ENCODE measurements at regions not wholly inside any gene's neighbourhood (a gene's known extent, or its start where the extent isn't known, plus 50 kb on each side); places are given as distances from the start of the nearest gene placed in this dataset.

DNA sequence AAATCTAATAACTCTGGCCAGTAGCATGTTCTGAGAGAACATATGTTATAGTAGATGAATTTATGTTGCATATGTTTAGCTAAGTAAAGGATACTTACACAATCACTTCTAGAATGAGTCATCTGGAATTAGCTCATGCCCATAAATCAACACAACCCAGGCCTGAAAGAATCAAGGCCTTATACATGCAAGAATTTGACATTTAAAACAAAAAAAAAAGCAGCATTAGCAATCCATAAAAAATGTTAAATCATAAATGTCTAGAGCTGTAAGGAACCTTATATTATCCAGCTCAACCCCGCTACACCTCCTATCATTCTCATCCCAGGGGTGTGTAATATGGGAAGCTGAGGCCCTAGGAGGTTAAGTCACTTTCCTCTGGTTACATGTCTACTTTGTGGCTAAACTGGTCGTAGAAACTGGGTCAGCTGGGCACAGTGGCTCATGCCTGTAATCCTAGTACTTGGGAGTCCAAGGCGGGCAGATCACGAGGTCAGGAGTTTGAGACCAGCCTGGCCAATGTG is 105.2 kb upstream of the CARMIL1 start:
- TF ChIP-seq, protein P1, sequence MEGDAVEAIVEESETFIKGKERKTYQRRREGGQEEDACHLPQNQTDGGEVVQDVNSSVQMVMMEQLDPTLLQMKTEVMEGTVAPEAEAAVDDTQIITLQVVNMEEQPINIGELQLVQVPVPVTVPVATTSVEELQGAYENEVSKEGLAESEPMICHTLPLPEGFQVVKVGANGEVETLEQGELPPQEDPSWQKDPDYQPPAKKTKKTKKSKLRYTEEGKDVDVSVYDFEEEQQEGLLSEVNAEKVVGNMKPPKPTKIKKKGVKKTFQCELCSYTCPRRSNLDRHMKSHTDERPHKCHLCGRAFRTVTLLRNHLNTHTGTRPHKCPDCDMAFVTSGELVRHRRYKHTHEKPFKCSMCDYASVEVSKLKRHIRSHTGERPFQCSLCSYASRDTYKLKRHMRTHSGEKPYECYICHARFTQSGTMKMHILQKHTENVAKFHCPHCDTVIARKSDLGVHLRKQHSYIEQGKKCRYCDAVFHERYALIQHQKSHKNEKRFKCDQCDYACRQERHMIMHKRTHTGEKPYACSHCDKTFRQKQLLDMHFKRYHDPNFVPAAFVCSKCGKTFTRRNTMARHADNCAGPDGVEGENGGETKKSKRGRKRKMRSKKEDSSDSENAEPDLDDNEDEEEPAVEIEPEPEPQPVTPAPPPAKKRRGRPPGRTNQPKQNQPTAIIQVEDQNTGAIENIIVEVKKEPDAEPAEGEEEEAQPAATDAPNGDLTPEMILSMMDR (IDR thresholded peaks at IDR 0.05), result no peak
- TF ChIP-seq EP300 (IDR thresholded peaks at IDR 0.05), result peak in 1 of 2 donors; percentile 10
- no peak for DNase-seq (ENCODE audit: low spot score in 2 of 2)
- peak overlapping the region in 2 of 4 donors; percentile 36 to 43 for H3K27ac ChIP-seq

DNA sequence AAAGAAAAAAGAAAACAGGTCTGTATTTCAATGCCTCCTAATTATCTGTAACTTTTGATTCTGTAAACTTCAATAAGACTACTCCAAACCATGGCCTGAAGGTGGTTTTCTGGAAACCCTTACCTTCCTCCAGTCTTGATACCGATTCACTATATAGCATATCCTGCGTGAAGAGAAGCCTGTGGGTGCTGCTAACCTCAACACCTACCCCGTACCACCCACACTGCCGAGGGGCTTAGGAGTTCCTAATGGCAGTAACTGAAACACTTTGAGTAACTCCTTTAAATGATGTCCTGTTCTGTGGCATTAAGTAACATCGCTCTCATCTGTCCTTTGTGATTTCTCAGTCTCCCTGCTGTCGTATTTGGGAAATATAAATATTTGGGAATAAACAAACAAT is 104.5 kb upstream of the CARMIL1 start:
- TF ChIP-seq, protein P1 (IDR thresholded peaks at IDR 0.05), result no peak
- TF ChIP-seq POLR2A (IDR thresholded peaks at IDR 0.05) (no peak), EP300 (IDR thresholded peaks at IDR 0.05) (no peak)
- Histone ChIP-seq H3K36me3 (no peaks in the 10 kb centered on the region), H3K27me3 (no peaks in the 10 kb centered on the region), H3K4me1 (peaks cover 0 to 53% (median 2%) of the 10 kb centered on the region in 4 donors), H3K27ac (peak overlapping the region in 2 of 4 donors; percentile 36 to 43), H3K4me3 (no peak overlapping the region), H3K9me3 (no peaks in the 10 kb centered on the region)
- DNase-seq (ENCODE audit: low spot score in 2 of 2), result no peak
- WGBS, 2 donors, result 86 to 94% methylated on average over 6 of the region's 6 CpGs

More for the DNA sequence above, 105.2 kb upstream of the CARMIL1 start:
- H3K36me3 ChIP-seq, result no peaks in the 10 kb centered on the region
- no peaks in the 10 kb centered on the region for H3K27me3 ChIP-seq
- H3K4me1 ChIP-seq, result peaks cover 0 to 57% (median 2%) of the 10 kb centered on the region in 4 donors
- no peak overlapping the region for H3K4me3 ChIP-seq
- H3K9me3 ChIP-seq, result no peaks in the 10 kb centered on the region
- 52 to 66% methylated on average over 4 of the region's 4 CpGs for WGBS, 2 donors

DNA sequence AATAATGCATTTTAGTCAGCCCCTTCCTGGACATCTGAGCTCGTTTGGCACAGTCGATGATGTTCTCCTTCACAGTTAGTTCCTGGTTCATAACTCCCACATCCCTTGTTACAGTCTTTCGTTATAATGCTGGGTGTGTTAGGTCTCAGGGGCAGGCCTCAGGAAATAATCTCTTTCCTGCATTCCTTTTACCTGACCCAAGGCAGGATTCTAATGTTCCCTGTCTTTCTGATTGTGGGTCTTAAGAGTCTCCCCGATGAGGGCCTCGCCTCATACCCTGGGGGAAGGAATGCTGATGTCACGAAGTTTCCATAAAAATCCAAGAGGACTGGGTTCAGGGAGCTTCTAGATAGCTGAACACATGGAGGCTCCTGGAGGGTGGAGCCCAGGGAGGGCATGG is 104.0 kb upstream of the CARMIL1 start:
- Histone ChIP-seq H3K36me3 (no peaks in the 10 kb centered on the region), H3K27me3 (no peaks in the 10 kb centered on the region), H3K27ac (peak overlapping the region in 2 of 4 donors; percentile 15 to 43), H3K4me1 (peaks cover 0 to 48% (median 2%) of the 10 kb centered on the region in 4 donors), H3K4me3 (no peak overlapping the region), H3K9me3 (no peaks in the 10 kb centered on the region)
- 48 to 59% methylated on average over 6 of the region's 6 CpGs for WGBS, 2 donors
- no peak for TF ChIP-seq POLR2A (IDR thresholded peaks at IDR 0.05)
- TF ChIP-seq EP300 (IDR thresholded peaks at IDR 0.05), result no peak
- TF ChIP-seq, protein P1 (IDR thresholded peaks at IDR 0.05), result no peak
- no peak for DNase-seq (ENCODE audit: low spot score in 2 of 2)

DNA sequence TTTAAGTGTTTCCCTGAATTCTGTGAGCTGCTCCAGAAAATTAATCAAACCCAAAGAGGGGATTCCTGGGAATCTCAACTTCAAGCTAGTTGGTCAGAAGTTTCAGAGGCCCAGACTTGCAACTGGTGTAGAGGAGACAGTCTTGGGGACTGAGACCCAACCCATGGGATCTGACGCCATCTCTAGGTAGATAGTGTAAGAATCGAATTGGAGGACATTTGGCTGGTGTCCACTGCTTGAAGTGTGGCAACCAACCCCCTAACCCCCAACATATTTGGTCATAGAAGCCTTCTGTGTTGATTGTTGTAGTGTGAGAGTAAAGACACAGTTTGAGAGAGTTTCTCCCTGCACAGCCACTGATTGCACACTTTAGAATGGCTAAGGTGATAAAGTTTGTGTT is 103.5 kb upstream of the CARMIL1 start:
- WGBS, 2 donors, result 77 to 86% methylated on average over 2 of the region's 2 CpGs
- H3K4me1 ChIP-seq, result peaks cover 0 to 45% (median 2%) of the 10 kb centered on the region in 4 donors

DNA sequence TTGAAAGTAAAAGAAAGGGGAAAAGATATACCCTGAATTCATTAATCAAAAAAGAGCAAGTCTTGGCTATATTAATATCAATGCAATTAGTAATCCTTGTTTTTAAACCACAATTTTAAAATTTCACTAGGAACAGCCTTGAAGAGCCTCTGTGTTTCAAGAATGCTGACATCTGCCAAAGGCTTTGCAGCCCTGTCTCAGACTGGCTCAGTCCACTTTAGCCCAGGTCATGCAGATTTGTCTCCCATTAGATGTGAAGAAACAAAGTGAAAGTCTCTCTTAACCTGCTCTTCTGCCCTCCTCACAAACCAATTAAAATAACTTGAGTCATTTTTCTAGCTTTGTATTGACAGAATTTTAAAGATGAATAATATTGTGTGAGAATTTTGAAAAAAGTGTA is 102.7 kb upstream of the CARMIL1 start:
- Histone ChIP-seq H3K9me3 (no peaks in the 10 kb centered on the region), H3K27me3 (no peaks in the 10 kb centered on the region), H3K4me1 (peaks cover 0 to 45% (median 2%) of the 10 kb centered on the region in 4 donors), H3K4me3 (no peak overlapping the region), H3K27ac (no peak overlapping the region), H3K36me3 (no peaks in the 10 kb centered on the region)
- no peak for DNase-seq (ENCODE audit: low spot score in 2 of 2)
- TF ChIP-seq EP300 (IDR thresholded peaks at IDR 0.05), result no peak
- no peak for TF ChIP-seq POLR2A (IDR thresholded peaks at IDR 0.05)
- TF ChIP-seq, protein P1 (IDR thresholded peaks at IDR 0.05), result no peak

More for the DNA sequence above, 103.5 kb upstream of the CARMIL1 start:
- Histone ChIP-seq H3K27me3 (no peaks in the 10 kb centered on the region), H3K9me3 (no peaks in the 10 kb centered on the region), H3K4me3 (no peak overlapping the region), H3K27ac (peak overlapping the region in 2 of 4 donors; percentile 15 to 43), H3K36me3 (no peaks in the 10 kb centered on the region)
- TF ChIP-seq EP300 (IDR thresholded peaks at IDR 0.05), result no peak
- no peak for DNase-seq (ENCODE audit: low spot score in 2 of 2)
